HL-60 (cell line): ENCODE measurements at regions not wholly inside any gene's neighbourhood (a gene's known extent, or its start where the extent isn't known, plus 50 kb on each side); places are given as distances from the start of the nearest gene placed in this dataset.

Experiments
- GABPA ChIP-seq: IDR thresholded peaks from 2 replicates; pipeline ENCODE4 v1.6.1; 2012; ENCODE audit warnings: low read depth
- POLR2AphosphoS5 ChIP-seq: IDR thresholded peaks from 2 replicates; pipeline ENCODE4 v1.6.1; 2012; ENCODE audit warnings: low read depth
- REST ChIP-seq: IDR thresholded peaks from 2 replicates; pipeline ENCODE4 v1.6.1; 2012; ENCODE audit warnings: low read depth; ENCODE audit not compliant: insufficient replicate concordance
- SPI1 ChIP-seq: IDR thresholded peaks from 2 replicates; pipeline ENCODE4 v1.6.1; 2012; ENCODE audit warnings: low read depth, mild to moderate bottlenecking, borderline replicate concordance
- TF ChIP-seq, protein P1 (sequence below): IDR thresholded peaks from one replicate; pipeline ENCODE4 v1.5.1; 2011; ENCODE audit warnings: low read length, control low read depth, inconsistent platforms; ENCODE audit not compliant: insufficient read depth

DNA sequence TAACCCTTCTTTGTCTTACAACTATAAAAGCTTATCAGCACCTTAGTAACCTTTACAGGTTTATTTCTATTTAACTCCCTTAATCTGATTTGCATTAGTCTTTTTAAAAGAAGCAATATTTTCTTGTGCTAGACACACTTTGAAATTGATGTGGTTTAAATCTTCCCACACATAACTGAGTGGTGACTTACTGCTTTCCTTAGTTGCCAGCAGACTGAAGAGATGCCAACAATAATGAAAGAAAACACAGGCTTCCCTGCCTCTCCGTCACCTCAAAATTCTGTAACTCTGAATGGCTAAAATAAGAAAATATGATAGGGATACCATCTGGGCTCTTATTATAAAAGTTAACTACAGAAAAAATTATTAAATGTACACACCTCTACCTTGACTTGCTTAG is 196.8 kb downstream of the PTBP2 start:
- no peak for TF ChIP-seq POLR2AphosphoS5
- TF ChIP-seq, protein P1, sequence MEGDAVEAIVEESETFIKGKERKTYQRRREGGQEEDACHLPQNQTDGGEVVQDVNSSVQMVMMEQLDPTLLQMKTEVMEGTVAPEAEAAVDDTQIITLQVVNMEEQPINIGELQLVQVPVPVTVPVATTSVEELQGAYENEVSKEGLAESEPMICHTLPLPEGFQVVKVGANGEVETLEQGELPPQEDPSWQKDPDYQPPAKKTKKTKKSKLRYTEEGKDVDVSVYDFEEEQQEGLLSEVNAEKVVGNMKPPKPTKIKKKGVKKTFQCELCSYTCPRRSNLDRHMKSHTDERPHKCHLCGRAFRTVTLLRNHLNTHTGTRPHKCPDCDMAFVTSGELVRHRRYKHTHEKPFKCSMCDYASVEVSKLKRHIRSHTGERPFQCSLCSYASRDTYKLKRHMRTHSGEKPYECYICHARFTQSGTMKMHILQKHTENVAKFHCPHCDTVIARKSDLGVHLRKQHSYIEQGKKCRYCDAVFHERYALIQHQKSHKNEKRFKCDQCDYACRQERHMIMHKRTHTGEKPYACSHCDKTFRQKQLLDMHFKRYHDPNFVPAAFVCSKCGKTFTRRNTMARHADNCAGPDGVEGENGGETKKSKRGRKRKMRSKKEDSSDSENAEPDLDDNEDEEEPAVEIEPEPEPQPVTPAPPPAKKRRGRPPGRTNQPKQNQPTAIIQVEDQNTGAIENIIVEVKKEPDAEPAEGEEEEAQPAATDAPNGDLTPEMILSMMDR = no peak
- no peak for TF ChIP-seq GABPA
- no peak for TF ChIP-seq REST
- TF ChIP-seq SPI1 = no peak
